GM23338 (cell line): ENCODE measurements at regions not wholly inside any gene's neighbourhood (a gene's known extent, or its start where the extent isn't known, plus 50 kb on each side); places are given as distances from the start of the nearest gene placed in this dataset.

Experiments used
- ATAC-seq: fragments of 200-7000 bp; cut with Tn5 transposase; 3 replicates; pipeline ENCODE4 v1.9.1; 2020
- DNase-seq: peaks from one replicate; pipeline ENCODE4 v3.0.0-alpha.2; 2015; ENCODE audit warnings: low spot score
- H2AFZ ChIP-seq: fragments of 200-600 bp; sonication (generic); 2 replicates; pipeline ENCODE4 v1.8.0; 2016; ENCODE audit warnings: antibody characterized with exemption, mild to moderate bottlenecking, moderate library complexity
- H3F3A ChIP-seq: fragments of 200-600 bp; sonication (generic); replicated peaks from 2 replicates; pipeline ENCODE4 v1.8.0; 2017; ENCODE audit warnings: antibody characterized with exemption, mixed run types, low read depth
- H3K27ac ChIP-seq: fragments of 200-600 bp; sonication (generic); 2 replicates; pipeline ENCODE4 v1.6.1; 2016; ENCODE audit warnings: low read depth
- H3K27me3 ChIP-seq: fragments of 200-600 bp; sonication (generic); 2 replicates; pipeline ENCODE4 v1.8.0; 2016; ENCODE audit warnings: mild to moderate bottlenecking, mixed run types, moderate library complexity; ENCODE audit not compliant: insufficient read depth
- H3K36me3 ChIP-seq: fragments of 200-600 bp; sonication (generic); 2 replicates; pipeline ENCODE4 v1.8.0; 2016; ENCODE audit warnings: mild to moderate bottlenecking; ENCODE audit not compliant: insufficient read depth
- H3K4me1 ChIP-seq: fragments of 200-600 bp; sonication (generic); 2 replicates; pipeline ENCODE4 v1.8.0; 2016; ENCODE audit warnings: mild to moderate bottlenecking, moderate library complexity; ENCODE audit not compliant: insufficient read depth
- H3K4me2 ChIP-seq: fragments of 200-600 bp; sonication (generic); 2 replicates; pipeline ENCODE4 v1.7.1; 2017; ENCODE audit warnings: mixed run types
- H3K4me3 ChIP-seq: fragments of 200-600 bp; sonication (generic); 2 replicates; pipeline ENCODE4 v1.6.1; 2016; ENCODE audit warnings: mixed run types
- H3K79me2 ChIP-seq: fragments of 200-600 bp; sonication (generic); replicated peaks from 2 replicates; pipeline ENCODE4 v1.8.0; 2017; ENCODE audit warnings: mild to moderate bottlenecking; ENCODE audit not compliant: insufficient read depth
- H3K9me2 ChIP-seq: fragments of 200-600 bp; sonication (generic); 2 replicates; pipeline ENCODE4 v1.8.0; 2017; ENCODE audit not compliant: insufficient read depth
- H4K20me1 ChIP-seq: fragments of 200-600 bp; sonication (generic); replicated peaks from 2 replicates; pipeline ENCODE4 v1.8.0; 2017; ENCODE audit warnings: mild to moderate bottlenecking; ENCODE audit not compliant: insufficient read depth
- H3K27ac Mint-ChIP-seq: 2 replicates; pipeline ENCODE4 v1.8.0; 2020; ENCODE audit warnings: inconsistent platforms, mild to moderate bottlenecking, moderate library complexity, mixed read lengths
- H3K27me3 Mint-ChIP-seq: 3 replicates; pipeline ENCODE4 v1.8.0; 2022; ENCODE audit warnings: low read depth, mild to moderate bottlenecking, moderate library complexity, mixed read lengths, inconsistent platforms; ENCODE audit not compliant: insufficient read depth, poor library complexity
- H3K36me3 Mint-ChIP-seq: 3 replicates; pipeline ENCODE4 v1.8.0; 2021; ENCODE audit warnings: low read depth, mild to moderate bottlenecking, inconsistent platforms, moderate library complexity, mixed read lengths
- H3K4me1 Mint-ChIP-seq: 3 replicates; pipeline ENCODE4 v1.8.0; 2020; ENCODE audit warnings: mild to moderate bottlenecking, inconsistent platforms, mixed read lengths
- H3K4me3 Mint-ChIP-seq: 3 replicates; pipeline ENCODE4 v1.8.0; 2021; ENCODE audit warnings: moderate library complexity, mild to moderate bottlenecking, inconsistent platforms, mixed read lengths
- H3K9me3 Mint-ChIP-seq: 3 replicates; pipeline ENCODE4 v1.8.0; 2020; ENCODE audit warnings: moderate library complexity, mild to moderate bottlenecking, inconsistent platforms, mixed read lengths
- CREB1 ChIP-seq: fragments of 250-450 bp; sonication (Bioruptor Pico); IDR thresholded peaks from 2 replicates; pipeline ENCODE4 v1.5.0; 2020; ENCODE audit warnings: low read depth, mild to moderate bottlenecking, moderate library complexity
- ETS1 ChIP-seq: IDR thresholded peaks from 2 replicates; pipeline ENCODE4 v1.6.1; 2016; ENCODE audit warnings: antibody characterized with exemption
- EZH2 ChIP-seq: fragments of 200-600 bp; sonication (generic); IDR thresholded peaks from one replicate; pipeline ENCODE4 v1.8.0; 2017; ENCODE audit warnings: antibody characterized with exemption, mild to moderate bottlenecking, low read depth; ENCODE audit not compliant: unreplicated experiment
- EZH2phosphoT487 ChIP-seq: fragments of 200-600 bp; sonication (generic); IDR thresholded peaks from one replicate; pipeline ENCODE4 v1.8.1; 2018; ENCODE audit warnings: antibody characterized with exemption; ENCODE audit not compliant: unreplicated experiment
- JUNB ChIP-seq: IDR thresholded peaks from one replicate; pipeline ENCODE4 v1.6.1; 2016; ENCODE audit warnings: antibody characterized with exemption; ENCODE audit not compliant: unreplicated experiment
- NANOG ChIP-seq: IDR thresholded peaks from 2 replicates; pipeline ENCODE4 v1.6.1; 2016; ENCODE audit warnings: antibody characterized with exemption, borderline replicate concordance
- POLR2AphosphoS5 ChIP-seq: IDR thresholded peaks from 2 replicates; pipeline ENCODE4 v1.6.1; 2016; ENCODE audit warnings: antibody characterized with exemption, low read depth
- REST ChIP-seq: IDR thresholded peaks from one replicate; pipeline ENCODE4 v1.6.1; 2018; ENCODE audit warnings: antibody characterized with exemption; ENCODE audit not compliant: unreplicated experiment
- STAT1 ChIP-seq: IDR thresholded peaks from one replicate; pipeline ENCODE4 v1.6.1; 2016; ENCODE audit warnings: antibody characterized with exemption; ENCODE audit not compliant: unreplicated experiment
- ZNF114 ChIP-seq: fragments of 250-450 bp; sonication (Bioruptor Pico); IDR thresholded peaks from 2 replicates; pipeline ENCODE4 v1.5.0; 2020; ENCODE audit warnings: mild to moderate bottlenecking, moderate library complexity
- ZNF331 ChIP-seq: fragments of 250-450 bp; sonication (Bioruptor Pico); IDR thresholded peaks from 2 replicates; pipeline ENCODE4 v1.5.0; 2020; ENCODE audit warnings: low read depth, mild to moderate bottlenecking, moderate library complexity
- ZNF462 ChIP-seq: fragments of 250-450 bp; sonication (Bioruptor Pico); IDR thresholded peaks from 2 replicates; pipeline ENCODE4 v1.5.0; 2020; ENCODE audit warnings: mild to moderate bottlenecking, moderate library complexity
- TF ChIP-seq, protein P1 (sequence below), 2 experiments: fragments of 200-600 bp in 1 of 2; sonication (generic) in 1 of 2; conservative IDR thresholded peaks; 2 replicates each; pipeline versions ENCODE4 v1.5.1 to v1.6.1; 2016 to 2017; ENCODE audit warnings: antibody characterized with exemption in 2 of 2, low read depth in 2 of 2, mild to moderate bottlenecking in 2 of 2, moderate library complexity in 1 of 2

GRCh38 chr4:34766935-34767334 lies 1477.4 kb downstream of the ARAP2 start:
- Mint-ChIP-seq H3K4me1 (peaks cover 2% of the 10 kb centered on the region; the same call in 1 of the 3 replicates), H3K36me3 (no peaks in the 10 kb centered on the region), H3K27me3 (no peaks in the 10 kb centered on the region), H3K9me3 (no peaks in the 10 kb centered on the region), H3K27ac (no peak overlapping the region), H3K4me3 (no peak overlapping the region)
- no peak overlapping the region for H3K4me3 ChIP-seq
- no peaks in the 10 kb centered on the region for H3K36me3 ChIP-seq
- H3K27me3 ChIP-seq = no peaks in the 10 kb centered on the region
- H3K4me1 ChIP-seq = no peaks in the 10 kb centered on the region; the same call in 1 of the 2 replicates
- H3K79me2 ChIP-seq = no peaks in the 10 kb centered on the region
- no peak overlapping the region for H2AFZ ChIP-seq
- no peak for ATAC-seq
- TF ChIP-seq ZNF331 (no peak), STAT1 (no peak), ZNF114 (no peak), CREB1 (CRISPR knock-in tag) (no peak), ETS1 (no peak), EZH2phosphoT487 (no peak), EZH2 (no peak), NANOG (no peak), JUNB (no peak), REST (no peak), POLR2AphosphoS5 (no peak), ZNF462 (CRISPR knock-in tag) (no peak)
- TF ChIP-seq, protein P1, sequence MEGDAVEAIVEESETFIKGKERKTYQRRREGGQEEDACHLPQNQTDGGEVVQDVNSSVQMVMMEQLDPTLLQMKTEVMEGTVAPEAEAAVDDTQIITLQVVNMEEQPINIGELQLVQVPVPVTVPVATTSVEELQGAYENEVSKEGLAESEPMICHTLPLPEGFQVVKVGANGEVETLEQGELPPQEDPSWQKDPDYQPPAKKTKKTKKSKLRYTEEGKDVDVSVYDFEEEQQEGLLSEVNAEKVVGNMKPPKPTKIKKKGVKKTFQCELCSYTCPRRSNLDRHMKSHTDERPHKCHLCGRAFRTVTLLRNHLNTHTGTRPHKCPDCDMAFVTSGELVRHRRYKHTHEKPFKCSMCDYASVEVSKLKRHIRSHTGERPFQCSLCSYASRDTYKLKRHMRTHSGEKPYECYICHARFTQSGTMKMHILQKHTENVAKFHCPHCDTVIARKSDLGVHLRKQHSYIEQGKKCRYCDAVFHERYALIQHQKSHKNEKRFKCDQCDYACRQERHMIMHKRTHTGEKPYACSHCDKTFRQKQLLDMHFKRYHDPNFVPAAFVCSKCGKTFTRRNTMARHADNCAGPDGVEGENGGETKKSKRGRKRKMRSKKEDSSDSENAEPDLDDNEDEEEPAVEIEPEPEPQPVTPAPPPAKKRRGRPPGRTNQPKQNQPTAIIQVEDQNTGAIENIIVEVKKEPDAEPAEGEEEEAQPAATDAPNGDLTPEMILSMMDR (conservative IDR thresholded peaks at IDR 0.05; ENCODE audit: low read depth in 2 of 2) = no peak; a peak in 1 of 4 replicates
- DNase-seq = no peak
- no peak overlapping the region for H3K4me2 ChIP-seq
- no peak overlapping the region for H3K27ac ChIP-seq
- no peaks in the 10 kb centered on the region for H4K20me1 ChIP-seq
- no peaks in the 10 kb centered on the region for H3K9me2 ChIP-seq
- H3F3A ChIP-seq = no peaks in the 10 kb centered on the region
